ENCODE measurements at regions not wholly inside any gene's neighbourhood (a gene's known extent, or its start where the extent isn't known, plus 50 kb on each side); places are given as distances from the start of the nearest gene placed in this dataset.
A peak's percentile ranks its signal among the peaks of the same experiment; 100 is the strongest.

- DNase-seq (ENCODE audit: low read depth): no peak
Observed at GRCh38 chr4:31054295-31054694, 334.1 kb downstream of the PCDH7 start.

DNA sequence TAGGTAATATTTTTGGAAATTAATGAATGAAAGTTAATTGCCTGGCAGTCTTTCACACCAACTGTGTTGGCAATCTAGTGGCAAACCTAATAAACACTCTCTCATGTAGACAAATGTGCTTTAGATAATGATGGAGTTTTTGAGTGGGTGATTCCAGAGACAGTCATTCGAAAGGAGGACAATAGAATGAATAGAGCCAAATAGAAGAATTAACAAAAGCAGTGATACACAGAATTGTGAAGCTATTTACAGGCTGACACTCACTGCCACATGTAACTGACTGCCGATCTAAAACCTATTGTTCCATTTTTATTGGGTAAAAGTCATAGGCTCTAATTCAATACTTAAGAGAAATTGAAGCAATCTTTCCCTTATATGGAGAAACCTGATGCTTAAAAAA is 338.5 kb downstream of the PCDH7 start:
- DNase-seq (ENCODE audit: low read depth): no peak

DNA sequence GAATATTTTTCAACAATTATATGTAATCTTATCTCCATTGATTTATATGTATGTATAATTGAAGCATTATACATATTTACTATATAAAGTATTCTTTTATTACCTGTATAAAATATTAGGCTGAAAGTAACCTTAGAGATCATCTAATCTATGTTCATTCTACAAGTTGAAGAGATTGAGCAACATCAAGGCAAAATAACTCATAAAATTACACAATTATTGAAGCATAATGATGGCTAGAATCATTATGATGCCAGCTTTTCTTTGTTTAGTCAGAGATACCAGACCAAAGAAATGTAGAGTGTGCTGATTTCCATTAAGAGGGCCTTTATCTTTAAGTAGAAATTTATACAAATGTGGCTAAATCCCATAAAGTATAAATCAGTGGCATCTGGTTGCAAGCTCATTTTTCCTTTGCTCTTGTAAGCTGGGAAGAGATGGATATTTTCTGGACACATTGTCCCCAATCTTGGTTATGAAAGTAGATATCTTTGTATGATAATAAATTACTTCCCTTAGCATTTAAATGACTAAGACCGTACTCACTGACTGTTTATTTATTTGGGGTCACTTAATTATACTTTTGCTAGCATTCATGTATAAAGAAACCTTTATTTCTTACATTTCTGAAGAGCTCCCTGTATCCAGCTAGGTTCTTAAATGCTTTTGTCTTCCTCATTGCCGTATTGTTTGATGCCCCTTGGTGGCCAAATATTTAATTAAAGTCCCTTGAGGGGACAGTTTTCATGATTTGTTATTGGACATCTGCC is 339.8 kb downstream of the PCDH7 start:
- DNase-seq (ENCODE audit: low read depth): peak; percentile 79

GRCh38 chr4:31065086-31065485 is 344.9 kb downstream of the PCDH7 start:
- DNase-seq (ENCODE audit: low read depth): no peak

DNA sequence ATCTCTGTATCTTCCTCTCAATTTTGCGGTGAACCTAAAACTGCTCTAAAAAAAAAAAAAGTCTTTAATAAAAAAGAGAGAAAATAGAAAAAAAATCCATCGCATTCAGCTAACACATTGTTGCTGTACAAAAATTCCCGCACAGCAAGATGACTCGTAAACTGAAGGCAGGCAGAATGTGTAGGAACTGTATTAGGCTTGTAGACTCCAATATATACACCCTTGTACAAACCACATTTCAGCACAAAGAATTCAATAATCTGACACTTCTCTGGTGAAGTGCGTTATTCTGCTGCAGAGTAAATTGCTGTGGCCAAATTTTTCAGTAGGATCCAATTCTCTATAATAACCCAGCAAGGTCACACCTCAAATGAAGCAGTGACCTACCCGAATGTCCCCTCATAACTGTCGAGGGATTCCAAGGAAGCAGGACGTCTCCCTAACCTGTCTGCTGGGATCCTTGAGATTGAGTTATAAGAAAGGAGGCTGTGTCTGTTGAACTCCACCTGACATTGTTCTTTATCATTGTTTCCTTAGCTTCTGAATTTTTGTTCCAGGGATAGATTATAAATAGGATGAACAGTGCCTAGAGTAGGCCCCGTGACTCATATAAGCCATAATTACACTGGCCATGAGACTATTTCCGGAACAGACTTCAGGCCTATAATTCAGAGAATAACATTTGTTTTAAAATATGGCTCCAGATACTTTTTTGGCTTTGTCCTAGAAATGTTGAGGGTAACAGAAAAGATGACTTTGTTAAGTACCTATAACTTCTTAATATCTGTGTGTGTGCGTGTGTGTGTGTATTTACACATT is 348.3 kb downstream of the PCDH7 start:
- DNase-seq (ENCODE audit: low read depth): peak; percentile 46

DNA sequence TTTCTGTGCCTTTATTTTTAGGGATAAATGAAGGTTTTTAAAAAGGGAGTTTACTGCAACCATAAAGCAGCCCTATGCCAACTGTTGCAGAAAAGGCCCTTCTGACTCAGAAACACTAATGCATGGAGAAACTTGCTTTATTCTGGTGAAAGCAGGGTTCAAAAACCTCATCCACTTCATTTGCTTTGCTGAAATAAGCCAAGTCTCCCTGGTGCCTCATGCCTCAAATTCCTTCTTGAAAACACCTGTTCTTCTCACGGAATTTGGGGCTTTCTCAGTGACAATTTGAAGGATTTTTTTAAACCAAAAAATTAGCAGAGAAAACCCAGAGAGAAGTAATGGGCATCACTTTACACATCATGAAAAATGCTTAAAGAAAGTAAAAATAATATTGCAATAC is 349.0 kb downstream of the PCDH7 start:
- DNase-seq (ENCODE audit: low read depth): peak; percentile 47

GRCh38 chr4:31071508-31072486 is 351.6 kb downstream of the PCDH7 start:
- DNase-seq (ENCODE audit: low read depth): no peak

GRCh38 chr4:31075969-31076368 is 355.8 kb downstream of the PCDH7 start:
- no peak for DNase-seq (ENCODE audit: low read depth)

GRCh38 chr4:31078661-31079060 is 358.5 kb downstream of the PCDH7 start:
- no peak for DNase-seq (ENCODE audit: low read depth)

- no peak for DNase-seq (ENCODE audit: low read depth)
Observed at GRCh38 chr4:31080887-31081286, 360.7 kb downstream of the PCDH7 start.

DNA sequence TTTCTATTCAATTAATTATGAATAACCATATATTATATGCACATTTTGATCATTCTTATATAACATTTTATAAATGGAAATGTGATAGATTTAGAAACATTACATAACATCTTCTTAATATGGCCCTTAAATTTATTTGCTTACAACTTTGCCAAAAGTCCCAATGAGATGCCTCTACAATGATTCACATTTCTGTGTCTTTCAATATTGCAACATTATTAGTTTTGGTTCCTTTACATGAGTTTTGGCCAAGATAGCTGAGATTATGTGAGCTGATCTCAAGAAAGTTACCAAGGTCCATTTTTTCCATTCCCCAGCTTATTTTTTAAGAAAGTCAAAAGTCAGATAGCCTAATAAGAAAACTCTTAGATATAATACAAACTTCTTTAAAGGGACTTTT is 361.2 kb downstream of the PCDH7 start:
- DNase-seq (ENCODE audit: low read depth): peak; percentile 45

- DNase-seq (ENCODE audit: low read depth): no peak
Observed at GRCh38 chr4:31083456-31083855, 363.3 kb downstream of the PCDH7 start.

DNA sequence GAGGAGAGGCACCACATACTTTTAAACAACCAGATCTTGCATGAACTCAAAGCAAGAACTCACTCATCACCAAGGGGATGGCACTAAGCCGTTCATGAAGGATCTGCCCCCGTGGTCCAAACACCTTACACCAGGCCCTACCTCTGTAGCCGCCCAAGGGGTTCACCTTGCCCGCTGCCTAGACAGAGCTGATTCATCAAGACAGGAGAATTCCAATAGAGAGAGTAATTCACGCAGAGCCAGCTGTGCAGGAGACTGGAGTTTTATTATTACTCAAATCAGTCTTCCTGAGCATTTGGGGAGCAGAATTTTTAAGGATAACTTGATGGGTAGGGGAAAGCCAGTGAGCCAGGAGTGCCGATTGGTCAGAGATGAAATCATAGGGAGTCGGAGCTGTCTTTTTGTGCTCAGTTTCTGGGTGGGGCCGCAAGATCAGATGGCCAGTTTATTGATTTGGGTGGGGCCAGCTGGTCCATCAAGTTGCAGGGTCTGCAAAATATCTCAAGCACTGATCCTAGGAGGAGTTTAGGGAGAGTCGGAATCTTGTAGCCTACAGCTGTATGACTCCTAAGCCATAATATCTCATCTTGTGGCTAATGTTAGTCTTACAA is 364.7 kb downstream of the PCDH7 start:
- no peak for DNase-seq (ENCODE audit: low read depth)

GRCh38 chr4:31085689-31086088 is 365.5 kb downstream of the PCDH7 start:
- DNase-seq (ENCODE audit: low read depth): no peak

- DNase-seq (ENCODE audit: low read depth): no peak
Observed at GRCh38 chr4:31086756-31087330, 366.7 kb downstream of the PCDH7 start.

GRCh38 chr4:31088600-31089230 is 368.5 kb downstream of the PCDH7 start:
- peak; percentile 72 for DNase-seq (ENCODE audit: low read depth)

DNA sequence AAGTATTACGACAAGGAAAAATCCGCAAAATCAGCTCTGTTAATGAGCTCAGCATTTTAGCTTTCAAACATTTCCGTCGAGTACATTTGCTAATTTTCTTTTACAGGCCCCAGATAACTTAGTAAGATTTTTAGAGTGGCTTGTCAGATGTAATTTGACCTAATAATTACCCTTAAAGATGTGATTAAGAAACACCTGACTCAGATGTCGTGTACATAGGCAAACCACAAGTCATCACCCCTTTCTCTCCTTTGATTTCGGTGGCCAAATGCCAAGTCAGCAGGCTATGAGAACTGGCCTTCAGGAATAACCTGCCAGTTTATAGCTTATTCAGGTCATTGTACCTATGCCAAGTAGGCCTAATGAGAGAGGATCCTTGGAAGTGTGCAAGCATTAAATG is 369.6 kb downstream of the PCDH7 start:
- DNase-seq (ENCODE audit: low read depth): peak; percentile 72

DNA sequence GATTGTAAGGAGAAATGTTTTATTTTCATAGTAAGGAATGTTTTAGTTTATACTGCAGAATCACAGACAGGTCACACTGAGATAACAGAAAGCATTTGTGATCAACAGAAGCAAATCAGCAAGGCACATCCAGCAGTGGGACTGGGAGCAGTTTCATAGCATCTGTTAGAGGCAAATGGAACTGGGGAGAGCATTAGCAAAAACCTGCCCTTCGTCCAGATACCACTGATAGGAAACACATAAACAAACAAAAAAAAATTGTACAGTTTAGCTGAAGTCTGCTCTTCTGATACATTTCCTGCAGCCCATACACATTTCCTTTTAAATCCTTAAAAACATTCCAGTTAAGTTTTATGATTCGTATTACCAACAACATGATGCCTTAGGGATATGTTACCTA is 374.3 kb downstream of the PCDH7 start:
- DNase-seq (ENCODE audit: low read depth): no peak

DNA sequence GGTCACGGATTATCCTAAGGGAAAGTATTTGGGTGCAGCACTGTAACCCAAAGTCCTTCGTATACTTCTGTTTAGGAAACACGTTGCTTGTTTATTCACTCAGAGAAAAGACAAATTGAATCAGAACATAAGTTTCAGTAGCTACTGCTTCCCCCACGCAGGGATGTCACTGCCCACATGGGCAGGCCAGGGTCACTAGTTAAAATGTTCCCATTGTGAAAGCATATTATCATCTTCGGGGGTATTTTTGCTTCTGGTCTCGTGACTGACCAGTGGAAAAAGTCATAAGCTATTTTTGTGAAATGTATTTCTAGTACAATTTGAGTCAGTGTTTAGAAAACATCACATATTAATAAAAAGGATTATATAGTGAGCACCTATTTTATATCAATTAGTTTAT is 377.8 kb downstream of the PCDH7 start:
- DNase-seq (ENCODE audit: low read depth): no peak

DNA sequence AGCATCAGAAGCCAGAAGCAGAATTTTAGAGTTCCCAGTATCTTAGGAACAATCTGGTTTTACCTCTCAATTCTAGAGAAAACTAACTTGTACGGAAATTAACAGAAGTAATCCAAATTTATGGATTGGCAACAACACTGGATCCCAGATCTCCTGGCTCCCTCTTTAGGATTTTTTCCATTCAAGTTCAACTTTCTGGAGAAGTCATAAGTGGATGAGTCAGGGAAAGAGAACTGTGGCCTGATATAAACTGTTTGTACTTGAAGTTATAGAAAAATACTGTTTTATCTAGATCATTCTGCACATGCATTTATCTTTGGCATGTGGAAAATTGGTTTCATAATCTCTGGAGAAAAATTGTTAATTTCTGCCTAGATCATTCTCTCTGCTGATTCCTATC is 380.4 kb downstream of the PCDH7 start:
- DNase-seq (ENCODE audit: low read depth): no peak

- no peak for DNase-seq (ENCODE audit: low read depth)
Observed at GRCh38 chr4:31104043-31104442, 383.9 kb downstream of the PCDH7 start.

Data from LHCN-M2 (cell line).